GM12891 (cell line): ENCODE measurements at regions not wholly inside any gene's neighbourhood (a gene's known extent, or its start where the extent isn't known, plus 50 kb on each side); places are given as distances from the start of the nearest gene placed in this dataset.

Experiments
- POLR2A ChIP-seq: IDR thresholded peaks from 2 replicates; pipeline ENCODE4 v1.6.1; 2011; ENCODE audit warnings: low read depth, low read length, control low read depth
- TAF1 ChIP-seq: IDR thresholded peaks from 2 replicates; pipeline ENCODE4 v1.6.1; 2011; ENCODE audit warnings: low read depth, low read length, control low read depth

- no peak for TF ChIP-seq TAF1
- no peak for TF ChIP-seq POLR2A
These were observed 522.7 kb downstream of the HTR1A start for GRCh38 chr5:63439537-63439936.
